ENCODE measurements at regions not wholly inside any gene's neighbourhood (a gene's known extent, or its start where the extent isn't known, plus 50 kb on each side); places are given as distances from the start of the nearest gene placed in this dataset.
"Not testable (repeated sequence)": the region's sequence is repeated elsewhere in the genome, so short reads cannot be mapped to it uniquely, and the experiment has no call there.

DNA sequence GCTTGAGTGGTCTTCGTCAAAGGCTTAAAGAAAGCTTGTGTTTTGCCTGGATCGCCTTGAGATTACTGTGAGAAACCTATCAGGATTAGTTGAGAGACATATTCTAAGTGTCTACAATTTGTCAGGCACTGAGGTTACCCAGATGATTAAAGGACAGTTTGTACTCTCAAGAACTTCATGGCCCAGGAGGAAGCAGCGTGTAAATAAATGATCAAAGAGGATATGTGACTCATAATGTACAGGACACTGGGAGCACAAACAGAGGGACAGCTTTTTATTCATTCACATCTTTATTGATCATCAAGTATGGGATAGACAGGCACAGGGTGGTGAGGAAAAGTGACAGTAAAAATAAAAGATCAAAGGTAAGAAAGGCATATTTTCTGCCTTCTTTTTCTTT, 152.6 kb upstream of the FSHR start:
- intact Hi-C loops (cut with micrococcal nuclease): no loop called here
- Mint-ChIP-seq H3K4me3 (ENCODE audit: unreplicated experiment) (peak overlapping the region; percentile 8), H3K27me3 (ENCODE audit: insufficient read depth, unreplicated experiment) (no peaks in the 10 kb centered on the region), H3K9me3 (ENCODE audit: unreplicated experiment) (peaks cover 6% of the 10 kb centered on the region), H3K27ac (ENCODE audit: low read depth, unreplicated experiment) (peak overlapping the region; percentile 66), H3K4me1 (ENCODE audit: insufficient read depth, unreplicated experiment) (no peaks in the 10 kb centered on the region), H3K36me3 (ENCODE audit: insufficient read depth, unreplicated experiment) (no peaks in the 10 kb centered on the region)
- CTCF ChIA-PET: no interaction called here
- POLR2A ChIA-PET: no interaction called here
- DNase-seq (ENCODE audit: unreplicated experiment): peak; percentile 40
- TF ChIP-seq, protein P1, sequence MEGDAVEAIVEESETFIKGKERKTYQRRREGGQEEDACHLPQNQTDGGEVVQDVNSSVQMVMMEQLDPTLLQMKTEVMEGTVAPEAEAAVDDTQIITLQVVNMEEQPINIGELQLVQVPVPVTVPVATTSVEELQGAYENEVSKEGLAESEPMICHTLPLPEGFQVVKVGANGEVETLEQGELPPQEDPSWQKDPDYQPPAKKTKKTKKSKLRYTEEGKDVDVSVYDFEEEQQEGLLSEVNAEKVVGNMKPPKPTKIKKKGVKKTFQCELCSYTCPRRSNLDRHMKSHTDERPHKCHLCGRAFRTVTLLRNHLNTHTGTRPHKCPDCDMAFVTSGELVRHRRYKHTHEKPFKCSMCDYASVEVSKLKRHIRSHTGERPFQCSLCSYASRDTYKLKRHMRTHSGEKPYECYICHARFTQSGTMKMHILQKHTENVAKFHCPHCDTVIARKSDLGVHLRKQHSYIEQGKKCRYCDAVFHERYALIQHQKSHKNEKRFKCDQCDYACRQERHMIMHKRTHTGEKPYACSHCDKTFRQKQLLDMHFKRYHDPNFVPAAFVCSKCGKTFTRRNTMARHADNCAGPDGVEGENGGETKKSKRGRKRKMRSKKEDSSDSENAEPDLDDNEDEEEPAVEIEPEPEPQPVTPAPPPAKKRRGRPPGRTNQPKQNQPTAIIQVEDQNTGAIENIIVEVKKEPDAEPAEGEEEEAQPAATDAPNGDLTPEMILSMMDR (IDR thresholded peaks at IDR 0.05; ENCODE audit: unreplicated experiment): no peak
- BruUV-seq (replicated peaks): no TSS peak

DNA sequence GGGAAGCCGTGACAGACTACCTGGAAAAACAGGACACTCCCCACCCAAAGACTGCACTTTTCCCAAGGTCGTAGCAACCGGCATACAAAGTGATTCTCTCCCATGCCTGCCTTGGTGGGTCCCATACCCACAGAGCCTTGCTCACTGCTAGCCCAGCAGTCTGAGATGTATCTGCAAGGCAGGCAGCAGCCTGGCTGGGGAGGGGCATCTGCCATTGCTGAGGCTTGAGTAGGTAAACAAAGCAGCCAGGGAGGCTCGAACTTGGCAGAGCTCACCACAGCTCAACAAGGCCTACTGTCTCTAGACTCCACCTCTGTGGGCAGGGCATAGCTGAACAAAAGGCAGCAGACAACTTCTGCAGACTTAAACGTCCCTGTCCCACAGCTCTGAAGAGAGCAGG, 144.4 kb upstream of the FSHR start:
- intact Hi-C loops (cut with micrococcal nuclease); H3K4me3 Mint-ChIP-seq (ENCODE audit: unreplicated experiment); H3K4me1 Mint-ChIP-seq (ENCODE audit: insufficient read depth, unreplicated experiment); H3K27ac Mint-ChIP-seq (ENCODE audit: low read depth, unreplicated experiment); H3K36me3 Mint-ChIP-seq (ENCODE audit: insufficient read depth, unreplicated experiment); H3K27me3 Mint-ChIP-seq (ENCODE audit: insufficient read depth, unreplicated experiment); DNase-seq (ENCODE audit: unreplicated experiment); POLR2A ChIA-PET; BruUV-seq (replicated peaks); CTCF ChIA-PET: not testable (repeated sequence)
- H3K9me3 Mint-ChIP-seq (ENCODE audit: unreplicated experiment): peaks cover 17% of the 10 kb centered on the region

DNA sequence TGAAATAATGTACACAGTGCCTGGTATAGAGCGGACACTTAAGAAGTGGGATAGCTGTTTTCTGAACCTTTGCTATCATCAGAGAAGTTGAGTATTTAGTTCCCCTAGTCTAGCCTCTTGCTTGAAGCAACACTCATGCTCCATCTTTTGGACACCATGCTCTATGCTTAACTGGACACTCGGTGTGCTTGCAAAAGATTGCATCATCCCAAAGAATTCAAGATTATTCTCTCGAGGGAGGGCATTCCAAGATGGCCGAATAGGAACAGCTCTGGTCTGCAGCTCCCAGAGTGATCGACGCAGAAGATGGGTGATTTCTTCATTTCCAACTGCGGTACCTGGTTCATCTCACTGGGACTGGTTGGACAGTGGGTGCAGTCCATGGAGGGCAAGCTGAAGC, 143.9 kb upstream of the FSHR start:
- Mint-ChIP-seq H3K9me3 (ENCODE audit: unreplicated experiment) (peaks cover 17% of the 10 kb centered on the region), H3K4me3 (ENCODE audit: unreplicated experiment) (no peak overlapping the region), H3K36me3 (ENCODE audit: insufficient read depth, unreplicated experiment) (no peaks in the 10 kb centered on the region), H3K27ac (ENCODE audit: low read depth, unreplicated experiment) (no peak overlapping the region), H3K27me3 (ENCODE audit: insufficient read depth, unreplicated experiment) (no peaks in the 10 kb centered on the region), H3K4me1 (ENCODE audit: insufficient read depth, unreplicated experiment) (no peaks in the 10 kb centered on the region)
- no TSS peak for BruUV-seq (replicated peaks)
- CTCF ChIA-PET: no interaction called here
- intact Hi-C loops (cut with micrococcal nuclease): no loop called here
- TF ChIP-seq, protein P1 (IDR thresholded peaks at IDR 0.05; ENCODE audit: unreplicated experiment): no peak
- no peak for DNase-seq (ENCODE audit: unreplicated experiment)
- POLR2A ChIA-PET: no interaction called here

DNA sequence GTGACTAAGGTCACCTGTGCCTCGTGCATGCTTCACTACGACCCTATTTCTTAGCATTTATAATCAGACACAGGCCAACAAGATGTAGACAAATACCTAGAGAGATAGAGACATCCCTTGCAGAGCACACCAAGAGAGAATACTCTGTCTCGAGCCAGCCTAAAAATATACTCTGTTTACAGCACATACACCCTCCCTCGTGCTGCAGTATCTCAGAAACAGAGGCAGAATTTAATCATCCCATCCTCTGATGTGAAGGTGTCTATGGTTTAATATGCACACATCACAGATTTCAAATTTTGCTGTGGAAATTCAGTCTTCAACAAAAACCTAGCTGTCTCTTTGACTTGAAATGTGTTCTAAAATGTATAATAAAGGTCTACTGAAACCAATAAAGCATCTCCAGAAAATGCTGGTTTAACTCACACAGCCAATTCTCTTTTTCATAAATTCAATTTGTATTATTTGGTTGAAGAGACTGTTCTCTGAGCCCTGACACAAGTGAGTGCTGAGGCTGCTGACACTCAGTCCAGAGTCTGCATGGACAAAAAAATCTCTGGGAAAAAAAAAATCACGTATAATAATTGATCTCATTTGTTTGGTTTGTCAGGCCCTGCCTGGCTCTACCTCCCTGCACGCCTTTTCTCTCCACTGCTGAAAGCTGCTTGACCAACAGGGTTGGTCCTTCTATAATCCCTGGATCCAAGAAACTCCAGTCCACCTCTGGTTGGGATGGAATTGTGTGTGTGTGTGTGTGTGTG, 142.0 kb upstream of the FSHR start:
- H3K27ac Mint-ChIP-seq (ENCODE audit: low read depth, unreplicated experiment): no peak overlapping the region
- H3K36me3 Mint-ChIP-seq (ENCODE audit: insufficient read depth, unreplicated experiment): no peaks in the 10 kb centered on the region
- TF ChIP-seq, protein P1 (IDR thresholded peaks at IDR 0.05; ENCODE audit: unreplicated experiment): no peak
- H3K27me3 Mint-ChIP-seq (ENCODE audit: insufficient read depth, unreplicated experiment): no peaks in the 10 kb centered on the region
- no peaks in the 10 kb centered on the region for H3K4me1 Mint-ChIP-seq (ENCODE audit: insufficient read depth, unreplicated experiment)
- no peak for DNase-seq (ENCODE audit: unreplicated experiment)
- ChIA-PET CTCF (interaction anchor here (0.6 kb wide), 1 partner anchor 352 kb away, joined by 4 read pairs; no protein-coding TSS in a partner anchor), POLR2A (no interaction called here)
- intact Hi-C loops (cut with micrococcal nuclease): no loop called here
- H3K9me3 Mint-ChIP-seq (ENCODE audit: unreplicated experiment): peaks cover 22% of the 10 kb centered on the region
- H3K4me3 Mint-ChIP-seq (ENCODE audit: unreplicated experiment): no peak overlapping the region
- BruUV-seq (replicated peaks): no TSS peak
